ENCODE measurements at regions not wholly inside any gene's neighbourhood (a gene's known extent, or its start where the extent isn't known, plus 50 kb on each side); places are given as distances from the start of the nearest gene placed in this dataset.
"Not testable (repeated sequence)": the region's sequence is repeated elsewhere in the genome, so short reads cannot be mapped to it uniquely, and the experiment has no call there.

DNA sequence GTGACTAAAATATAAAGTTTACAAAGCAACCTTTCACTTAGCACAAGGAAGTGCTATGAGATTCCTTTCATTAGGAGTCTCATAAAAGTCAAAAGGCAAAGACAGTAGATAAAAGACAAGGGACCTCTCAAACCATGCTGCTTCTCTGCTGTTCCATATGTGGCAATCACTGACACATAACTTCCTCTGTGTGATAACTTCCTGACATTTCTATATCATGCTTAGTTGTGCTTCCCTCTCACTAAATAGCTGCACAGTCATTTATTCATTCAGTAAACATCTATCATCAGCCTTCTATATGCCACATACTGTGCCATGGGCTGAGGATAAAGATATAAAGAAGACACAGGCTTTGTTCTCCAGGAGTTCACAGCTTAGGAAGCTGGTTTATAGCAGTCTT lies 214.8 kb upstream of the GRIK2 start:
- H3K4me1 Mint-ChIP-seq (ENCODE audit: low read depth): no peaks in the 10 kb centered on the region
- H3K4me3 Mint-ChIP-seq: no peak overlapping the region
- no peaks in the 10 kb centered on the region for H3K27me3 Mint-ChIP-seq
- no peak for DNase-seq
- no peak overlapping the region for H3K27ac Mint-ChIP-seq
- H3K9me3 Mint-ChIP-seq: no peaks in the 10 kb centered on the region
- no peaks in the 10 kb centered on the region for H3K36me3 Mint-ChIP-seq (ENCODE audit: low read depth)

DNA sequence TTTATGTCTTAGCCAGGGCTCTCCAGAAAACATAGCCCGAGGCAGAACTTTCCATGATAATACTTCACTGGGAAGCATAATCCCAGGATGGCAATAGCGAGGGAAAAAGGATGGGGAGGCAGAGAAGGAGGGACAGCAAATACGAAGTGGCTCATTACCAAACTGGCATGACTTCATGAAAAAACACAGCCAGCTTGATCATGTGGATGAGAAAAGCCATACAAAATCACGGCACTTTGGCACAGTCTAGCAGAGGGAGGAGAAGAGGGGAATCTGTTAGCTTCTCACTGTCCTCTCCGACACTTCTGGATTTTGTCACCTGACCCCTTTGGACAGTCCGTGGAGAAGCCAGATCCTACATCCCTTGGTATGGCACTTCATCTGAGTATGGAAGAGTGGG lies 212.5 kb upstream of the GRIK2 start:
- no peaks in the 10 kb centered on the region for H3K4me1 Mint-ChIP-seq (ENCODE audit: low read depth)
- H3K27me3 Mint-ChIP-seq: no peaks in the 10 kb centered on the region
- no peaks in the 10 kb centered on the region for H3K36me3 Mint-ChIP-seq (ENCODE audit: low read depth)
- H3K9me3 Mint-ChIP-seq: peaks cover 3% of the 10 kb centered on the region
- DNase-seq: no peak
- H3K27ac Mint-ChIP-seq: no peak overlapping the region
- no peak overlapping the region for H3K4me3 Mint-ChIP-seq

DNA sequence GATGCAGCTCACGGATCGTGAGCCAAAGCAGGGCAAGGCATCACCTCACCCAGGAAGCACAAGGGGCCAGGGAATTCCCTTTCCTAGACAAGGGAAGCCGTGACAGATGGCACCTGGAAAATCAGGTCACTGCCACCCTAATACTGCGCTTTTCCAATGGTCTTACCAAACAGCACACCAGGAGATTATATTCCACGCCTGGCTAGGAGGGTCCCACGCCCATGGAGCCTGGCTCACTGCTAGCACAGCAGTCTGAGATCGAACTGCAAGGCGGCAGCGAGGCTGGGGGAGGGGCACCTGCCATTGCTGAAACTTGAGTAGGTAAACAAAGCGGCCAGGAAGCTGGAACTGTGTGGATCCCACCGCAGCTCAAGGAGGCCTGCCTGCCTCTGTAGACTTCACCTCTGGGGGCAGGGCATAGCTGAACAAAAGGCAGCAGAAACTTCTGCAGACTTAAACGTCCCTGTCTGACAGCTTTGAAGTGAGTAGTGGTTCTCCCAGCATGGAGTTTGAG lies 205.2 kb upstream of the GRIK2 start:
- not testable (repeated sequence) for H3K36me3 Mint-ChIP-seq (ENCODE audit: low read depth); H3K9me3 Mint-ChIP-seq; H3K4me1 Mint-ChIP-seq (ENCODE audit: low read depth); H3K4me3 Mint-ChIP-seq; H3K27ac Mint-ChIP-seq; DNase-seq; H3K27me3 Mint-ChIP-seq

DNA sequence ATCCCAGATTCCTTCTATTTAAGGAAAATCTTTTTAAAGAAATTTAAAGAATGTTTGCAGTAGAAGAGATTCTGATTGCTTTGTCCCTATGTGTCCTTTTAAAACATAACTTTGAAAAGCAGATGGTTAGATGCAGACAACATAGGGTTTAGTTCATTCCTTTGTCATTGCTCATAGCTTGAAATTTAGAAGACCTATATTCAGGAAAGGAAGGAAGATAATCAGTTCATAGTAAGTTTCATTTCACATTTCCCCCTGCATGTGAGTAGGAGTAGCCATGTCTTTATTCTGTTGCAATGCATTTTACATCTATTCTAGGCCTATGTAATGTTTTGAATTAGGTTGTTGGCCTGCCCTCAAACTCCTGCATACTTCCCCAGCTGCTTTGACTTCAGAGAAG lies 197.9 kb upstream of the GRIK2 start:
- Mint-ChIP-seq H3K27ac (no peak overlapping the region), H3K9me3 (no peaks in the 10 kb centered on the region), H3K27me3 (no peaks in the 10 kb centered on the region)

DNA sequence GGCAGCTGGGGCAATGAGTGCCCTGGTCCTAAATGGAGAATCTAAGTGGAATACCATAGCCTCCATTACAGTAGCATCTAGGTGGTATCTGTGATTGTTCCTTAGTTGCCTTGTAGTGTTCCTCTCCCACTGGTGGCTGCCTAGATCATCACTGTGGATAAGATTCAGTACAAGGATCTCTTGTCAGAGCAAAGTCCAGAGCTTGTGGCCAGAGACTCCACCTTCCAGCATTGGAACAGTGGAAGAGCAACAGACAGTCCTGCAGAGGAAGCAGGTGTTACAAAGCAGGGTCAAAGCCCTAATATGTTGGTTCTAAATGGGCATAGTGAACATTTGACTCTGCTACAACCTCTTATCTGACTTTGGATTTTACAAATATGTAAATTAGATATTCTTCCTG lies 194.1 kb upstream of the GRIK2 start:
- Mint-ChIP-seq H3K4me1 (ENCODE audit: low read depth) (no peaks in the 10 kb centered on the region), H3K9me3 (no peaks in the 10 kb centered on the region), H3K36me3 (ENCODE audit: low read depth) (no peaks in the 10 kb centered on the region), H3K27me3 (no peaks in the 10 kb centered on the region), H3K4me3 (no peak overlapping the region), H3K27ac (no peak overlapping the region)
- DNase-seq: no peak

More for the DNA sequence above, 197.9 kb upstream of the GRIK2 start:
- no peaks in the 10 kb centered on the region for H3K4me1 Mint-ChIP-seq (ENCODE audit: low read depth)
- H3K36me3 Mint-ChIP-seq (ENCODE audit: low read depth): no peaks in the 10 kb centered on the region
- DNase-seq: no peak
- no peak overlapping the region for H3K4me3 Mint-ChIP-seq

DNA sequence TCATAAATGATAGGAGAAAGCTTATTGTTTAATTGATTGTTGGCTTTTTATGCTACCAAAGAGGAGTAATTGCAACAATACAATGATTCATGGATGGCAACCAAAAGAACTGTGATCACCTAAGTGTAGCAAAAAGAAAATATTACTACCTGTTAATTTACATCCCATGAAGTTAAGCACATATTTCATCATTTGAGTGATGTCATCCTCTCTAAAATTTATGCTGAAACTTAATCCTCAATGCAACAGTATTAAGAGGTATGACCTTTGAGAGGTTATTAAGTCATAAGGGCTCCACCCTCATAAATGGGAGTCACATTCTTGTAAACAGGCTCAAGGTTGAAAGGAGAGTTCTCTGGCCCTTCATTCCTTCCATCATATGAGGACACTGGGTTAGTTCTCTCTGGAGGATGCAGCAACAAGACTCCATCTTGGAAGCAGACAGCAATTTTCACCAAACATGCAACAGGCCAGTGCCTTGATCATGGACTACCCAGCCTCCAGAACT lies 190.6 kb upstream of the GRIK2 start:
- H3K27ac Mint-ChIP-seq: no peak overlapping the region
- no peaks in the 10 kb centered on the region for H3K4me1 Mint-ChIP-seq (ENCODE audit: low read depth)
- DNase-seq: no peak
- no peaks in the 10 kb centered on the region for H3K9me3 Mint-ChIP-seq
- H3K4me3 Mint-ChIP-seq: no peak overlapping the region
- H3K27me3 Mint-ChIP-seq: no peaks in the 10 kb centered on the region
- no peaks in the 10 kb centered on the region for H3K36me3 Mint-ChIP-seq (ENCODE audit: low read depth)

DNA sequence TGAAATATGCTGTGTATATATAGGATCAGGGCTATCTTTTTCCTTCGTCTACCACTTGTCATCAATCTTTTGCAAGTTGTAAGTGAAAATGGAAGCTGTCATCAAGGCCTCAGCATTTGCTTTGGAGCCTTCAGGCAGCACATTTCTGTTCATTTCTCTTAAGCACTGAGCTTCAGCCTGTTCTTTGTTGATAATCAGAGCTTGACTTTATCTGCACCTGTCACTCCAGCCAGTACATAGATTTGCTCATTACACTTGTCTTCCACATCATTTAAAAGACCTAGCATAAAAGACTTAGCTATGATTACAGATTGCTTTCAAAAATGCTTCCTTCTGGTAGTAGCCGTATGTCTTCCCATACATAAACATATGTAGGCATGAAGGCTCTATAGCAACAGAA lies 189.8 kb upstream of the GRIK2 start:
- Mint-ChIP-seq H3K4me1 (ENCODE audit: low read depth) (no peaks in the 10 kb centered on the region), H3K9me3 (no peaks in the 10 kb centered on the region), H3K4me3 (no peak overlapping the region), H3K27ac (no peak overlapping the region), H3K27me3 (no peaks in the 10 kb centered on the region), H3K36me3 (ENCODE audit: low read depth) (no peaks in the 10 kb centered on the region)
- no peak for DNase-seq

DNA sequence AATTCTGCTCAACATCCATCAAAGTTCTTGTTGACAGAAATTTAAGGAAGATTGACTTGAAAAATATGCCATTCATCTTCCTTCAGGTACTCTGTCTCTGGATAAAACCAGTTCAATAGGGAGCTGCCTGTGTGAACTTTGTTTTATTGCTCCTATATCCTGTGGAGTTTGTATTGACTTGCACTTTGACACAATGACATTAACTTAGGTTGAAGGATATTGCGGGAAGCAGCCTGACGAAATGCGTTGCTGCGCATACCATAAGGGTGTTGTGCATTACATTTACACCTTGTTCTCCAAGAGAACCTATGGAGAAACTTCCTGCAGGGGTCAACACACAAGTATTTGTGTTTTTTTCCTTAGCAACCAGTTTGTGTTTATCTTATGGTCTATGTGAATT lies 185.4 kb upstream of the GRIK2 start:
- H3K27me3 Mint-ChIP-seq: no peaks in the 10 kb centered on the region
- H3K4me1 Mint-ChIP-seq (ENCODE audit: low read depth): no peaks in the 10 kb centered on the region
- H3K36me3 Mint-ChIP-seq (ENCODE audit: low read depth): no peaks in the 10 kb centered on the region
- no peak overlapping the region for H3K4me3 Mint-ChIP-seq
- no peak for DNase-seq
- H3K27ac Mint-ChIP-seq: no peak overlapping the region
- no peaks in the 10 kb centered on the region for H3K9me3 Mint-ChIP-seq

DNA sequence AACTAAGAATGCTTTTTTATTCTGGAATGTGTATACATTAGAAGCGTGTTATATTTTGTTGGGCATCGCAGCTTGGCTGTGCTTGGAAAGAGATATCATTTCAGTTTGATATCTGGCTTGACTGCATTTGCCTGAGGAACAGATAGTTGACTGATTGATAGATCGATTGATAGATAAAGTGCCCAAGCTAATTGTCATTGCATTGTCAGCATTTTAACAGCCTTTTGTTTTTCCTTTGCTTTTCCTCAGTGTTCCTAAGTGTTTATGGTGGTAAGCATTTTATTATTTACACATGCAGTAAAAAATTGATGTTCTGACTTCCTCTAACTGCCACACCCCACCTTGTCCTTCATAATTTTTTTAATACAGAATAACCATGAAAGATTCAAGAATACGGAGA lies 180.9 kb upstream of the GRIK2 start:
- Mint-ChIP-seq H3K9me3 (no peaks in the 10 kb centered on the region), H3K4me1 (ENCODE audit: low read depth) (no peaks in the 10 kb centered on the region), H3K36me3 (ENCODE audit: low read depth) (no peaks in the 10 kb centered on the region), H3K27ac (no peak overlapping the region), H3K4me3 (no peak overlapping the region), H3K27me3 (no peaks in the 10 kb centered on the region)
- no peak for DNase-seq

DNA sequence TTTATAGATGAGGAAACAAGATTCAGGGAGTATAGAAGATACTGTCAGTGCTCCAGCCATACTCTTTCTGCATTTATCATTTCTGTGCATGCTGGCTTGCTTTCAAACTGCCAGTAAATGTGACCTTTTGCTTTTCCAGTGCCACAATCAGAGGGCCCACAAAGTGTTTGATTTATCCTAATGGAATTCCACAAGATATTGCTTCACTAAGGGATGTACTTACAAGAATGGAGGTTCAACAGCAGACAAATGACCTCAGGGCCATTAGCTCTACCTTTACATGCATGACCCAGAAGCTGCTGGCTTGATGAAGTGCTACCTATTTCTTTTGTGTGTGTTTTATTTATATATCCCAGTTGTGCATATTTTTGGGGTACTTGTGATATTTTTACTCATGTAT lies 171.5 kb upstream of the GRIK2 start:
- no peaks in the 10 kb centered on the region for H3K4me1 Mint-ChIP-seq (ENCODE audit: low read depth)

DNA sequence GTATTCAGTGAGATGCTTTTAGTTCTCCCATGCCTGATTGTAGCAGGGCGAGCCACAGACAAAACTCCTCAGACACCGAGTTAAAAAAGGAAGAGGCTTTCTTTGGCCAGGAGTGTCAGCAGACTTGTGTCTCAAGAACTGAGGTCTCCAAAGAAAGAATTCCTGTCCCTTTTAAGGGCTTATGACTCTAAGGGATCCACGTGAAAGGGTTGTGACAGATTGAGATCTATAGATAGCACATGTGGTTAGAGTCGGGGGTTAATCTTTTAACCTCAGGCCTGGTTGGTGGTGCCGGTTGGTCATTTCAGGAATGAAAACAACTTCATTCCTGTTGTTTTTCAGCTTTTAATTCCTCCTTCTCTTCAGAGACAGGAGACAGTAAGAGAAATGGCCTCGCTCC lies 168.8 kb upstream of the GRIK2 start:
- Mint-ChIP-seq H3K4me3 (no peak overlapping the region), H3K27ac (no peak overlapping the region), H3K4me1 (ENCODE audit: low read depth) (no peaks in the 10 kb centered on the region), H3K27me3 (no peaks in the 10 kb centered on the region), H3K36me3 (ENCODE audit: low read depth) (no peaks in the 10 kb centered on the region), H3K9me3 (peaks cover 2% of the 10 kb centered on the region)
- no peak for DNase-seq

More for the DNA sequence above, 171.5 kb upstream of the GRIK2 start:
- Mint-ChIP-seq H3K9me3 (peaks cover 2% of the 10 kb centered on the region), H3K4me3 (no peak overlapping the region), H3K27me3 (no peaks in the 10 kb centered on the region), H3K36me3 (ENCODE audit: low read depth) (no peaks in the 10 kb centered on the region), H3K27ac (no peak overlapping the region)
- no peak for DNase-seq

DNA sequence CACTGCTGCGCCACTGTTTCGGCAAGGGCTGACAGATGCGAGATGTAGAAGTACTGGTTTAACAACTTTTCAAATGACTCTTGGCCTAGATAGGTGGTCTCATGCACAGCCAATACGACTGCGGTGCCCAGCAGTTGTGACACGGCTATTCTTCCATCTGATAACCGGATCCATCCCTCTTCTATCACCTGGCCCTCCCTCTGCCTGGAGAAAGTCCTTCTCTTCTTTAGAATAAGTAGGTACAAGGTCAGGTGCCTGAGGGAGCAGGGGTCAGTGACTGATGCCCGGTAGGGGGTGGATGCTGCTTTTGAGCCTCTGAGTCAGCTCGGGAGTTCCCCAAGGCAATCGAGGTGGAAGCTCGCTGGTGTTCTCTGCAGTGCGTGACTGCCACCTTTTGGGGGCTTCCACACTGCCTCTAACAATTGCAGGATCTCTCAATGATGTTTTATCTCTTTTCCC lies 166.8 kb upstream of the GRIK2 start:
- Mint-ChIP-seq H3K4me3 (no peak overlapping the region), H3K4me1 (ENCODE audit: low read depth) (no peaks in the 10 kb centered on the region), H3K27me3 (no peaks in the 10 kb centered on the region), H3K36me3 (ENCODE audit: low read depth) (no peaks in the 10 kb centered on the region), H3K9me3 (peaks cover 2% of the 10 kb centered on the region), H3K27ac (no peak overlapping the region)
- no peak for DNase-seq

DNA sequence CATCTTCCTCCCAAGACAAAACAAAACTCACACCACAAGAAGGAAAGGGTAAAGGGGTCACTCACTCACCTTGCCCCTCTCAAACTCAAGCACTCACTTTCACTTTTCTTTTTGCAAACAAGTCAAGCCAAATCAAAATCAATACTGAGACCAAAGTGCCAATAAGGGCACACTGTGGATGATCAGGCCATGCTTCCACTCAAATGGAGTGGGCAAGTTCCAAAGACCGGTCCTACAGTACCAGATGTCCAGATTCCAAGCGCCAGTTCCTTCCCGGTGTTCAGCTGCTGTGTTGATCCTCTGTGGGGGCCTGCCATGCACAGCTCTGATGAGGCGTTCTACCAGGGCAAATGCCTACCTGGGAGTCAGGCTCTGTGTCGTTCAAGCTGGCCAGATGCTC lies 162.6 kb upstream of the GRIK2 start:
- Mint-ChIP-seq H3K4me3 (no peak overlapping the region), H3K27me3 (no peaks in the 10 kb centered on the region), H3K4me1 (ENCODE audit: low read depth) (no peaks in the 10 kb centered on the region), H3K9me3 (no peaks in the 10 kb centered on the region), H3K36me3 (ENCODE audit: low read depth) (no peaks in the 10 kb centered on the region), H3K27ac (no peak overlapping the region)
- DNase-seq: no peak

DNA sequence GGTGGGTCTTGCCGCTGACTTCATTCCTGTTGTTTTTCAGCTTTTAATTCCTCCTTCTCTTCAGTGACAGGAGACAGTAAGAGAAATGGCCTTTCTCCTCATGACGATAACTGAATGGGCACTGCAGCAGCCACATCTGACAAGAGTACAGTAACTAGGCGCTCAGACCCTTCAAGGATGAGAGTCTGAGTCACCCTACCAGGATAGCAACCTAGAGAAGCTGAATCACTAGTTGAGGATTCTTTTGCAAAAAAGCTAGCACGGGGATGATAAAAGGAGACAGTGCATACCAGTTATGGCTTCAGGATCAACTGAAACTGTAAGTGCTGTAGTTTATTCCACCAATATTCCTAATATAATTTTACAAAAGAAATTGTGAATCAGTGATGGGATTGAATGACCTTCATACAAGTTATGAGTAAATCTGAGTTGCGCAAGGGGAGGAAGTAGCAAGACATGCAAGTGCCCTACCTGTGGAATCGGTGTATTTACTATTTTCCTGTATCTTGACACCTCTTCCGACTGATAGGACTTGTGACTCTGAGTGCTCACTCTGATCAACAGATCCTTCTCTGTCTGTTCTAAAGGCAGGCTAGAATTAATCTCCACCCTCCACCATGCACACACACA lies 161.8 kb upstream of the GRIK2 start:
- Mint-ChIP-seq H3K36me3 (ENCODE audit: low read depth) (no peaks in the 10 kb centered on the region), H3K4me1 (ENCODE audit: low read depth) (no peaks in the 10 kb centered on the region), H3K27me3 (no peaks in the 10 kb centered on the region), H3K9me3 (no peaks in the 10 kb centered on the region), H3K27ac (no peak overlapping the region), H3K4me3 (no peak overlapping the region)
- DNase-seq: no peak

DNA sequence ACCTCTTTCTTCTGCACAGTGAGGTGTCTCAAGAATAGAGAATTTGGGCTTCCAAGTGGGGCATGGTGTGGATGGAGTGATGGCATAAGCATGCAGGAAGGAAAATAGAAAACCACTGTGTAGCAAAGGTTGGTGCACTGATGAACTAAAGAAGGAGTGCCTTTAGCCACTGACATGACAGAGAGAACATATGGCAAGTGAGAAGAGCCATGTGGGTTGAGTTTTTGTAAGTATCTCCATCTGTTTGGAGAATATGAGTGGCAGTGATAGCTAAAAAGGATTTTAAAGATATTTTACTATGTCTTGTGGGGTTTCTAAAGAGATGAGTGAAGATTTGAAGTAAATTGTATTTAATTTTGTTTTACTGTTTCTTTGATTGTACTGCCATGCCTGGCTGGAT lies 160.5 kb upstream of the GRIK2 start:
- Mint-ChIP-seq H3K4me3 (no peak overlapping the region), H3K4me1 (ENCODE audit: low read depth) (no peaks in the 10 kb centered on the region), H3K36me3 (ENCODE audit: low read depth) (no peaks in the 10 kb centered on the region), H3K27ac (no peak overlapping the region), H3K9me3 (no peaks in the 10 kb centered on the region), H3K27me3 (no peaks in the 10 kb centered on the region)
- no peak for DNase-seq

DNA sequence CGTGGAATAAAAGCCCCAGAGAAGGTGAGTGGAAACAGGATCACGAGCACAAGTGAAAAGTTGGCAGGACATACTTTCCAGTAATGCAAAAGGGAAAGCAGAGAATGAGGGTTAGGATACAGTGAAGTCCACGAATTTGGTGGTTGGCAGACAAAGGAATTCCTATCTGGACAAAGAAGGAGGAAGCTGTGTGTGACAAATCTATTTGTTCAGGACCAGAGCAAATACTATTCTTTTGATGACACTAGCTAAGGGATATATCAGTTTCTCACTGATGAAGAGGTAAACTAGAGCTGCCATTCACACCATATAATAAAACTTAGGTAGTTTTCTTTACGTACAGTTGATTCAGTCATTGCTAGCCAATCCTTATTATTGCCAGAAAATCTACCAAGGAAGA lies 156.8 kb upstream of the GRIK2 start:
- Mint-ChIP-seq H3K4me1 (ENCODE audit: low read depth) (no peaks in the 10 kb centered on the region), H3K27ac (no peak overlapping the region), H3K27me3 (no peaks in the 10 kb centered on the region), H3K36me3 (ENCODE audit: low read depth) (no peaks in the 10 kb centered on the region), H3K9me3 (no peaks in the 10 kb centered on the region), H3K4me3 (no peak overlapping the region)
- no peak for DNase-seq
